Heart left ventricle (tissue), 13 donors: ENCODE measurements at regions not wholly inside any gene's neighbourhood (a gene's known extent, or its start where the extent isn't known, plus 50 kb on each side); places are given as distances from the start of the nearest gene placed in this dataset.

Experiments used
- CTCF ChIP-seq, 12 donors: fragments of 200-600 bp; sonication (generic) in 4 of 12; IDR thresholded peaks; one replicate each; pipeline versions ENCODE4 v1.5.0 to v1.8.0; 2018 to 2022; ENCODE audit warnings: antibody characterized with exemption in 12 of 12, mild to moderate bottlenecking in 5 of 12
- POLR2A ChIP-seq, 2 donors: fragments of 450-650 bp; IDR thresholded peaks; one replicate each; pipeline ENCODE4 v1.6.1; 2017; ENCODE audit warnings: antibody characterized with exemption in 2 of 2, mild to moderate bottlenecking in 2 of 2, moderate library complexity in 2 of 2
- donor health status: ischemic (EF 13 %, LVEDD 7.1; RV severe dilation, severe dysfunction).
- donor health status: DM: no; HTN: yes; CAD: no.
- donor health status: DM: no; HTN: no; CAD: no.
- donor health status: ischemic (EF 25% LVEDD 6.9; RV normal size, moderate dysfunction).
- donor health status: ischemic (EF 25% LVEDD 5.7; RV mildly dilated, moderate dysfunction).
- donor health status: ischemic (EF 35%, LVEDD 5.7; RV mildly dilated, moderate dysfunction).
- donor health status: nonischemic (EF 11% LVEDD 7.7; RV severe dilation, severe dysfunction).
- donor health status: DM: yes; HTN: yes; CAD: no.
- donor health status: PGD.
- donor health status: ischemic (EF 29% LVEDD 5.4; RV normal size, mild dysfunction).
- donor health status: nonischemic (EF 23%, LVEDD 6.1; RV moderate dilation, normal function).

- TF ChIP-seq CTCF (IDR thresholded peaks at IDR 0.05) (no peak), POLR2A (IDR thresholded peaks at IDR 0.05) (no peak)
Observed at GRCh38 chr18:46393961-46394360, 263.1 kb downstream of the LOXHD1 start.
